ENCODE measurements at regions not wholly inside any gene's neighbourhood (a gene's known extent, or its start where the extent isn't known, plus 50 kb on each side); places are given as distances from the start of the nearest gene placed in this dataset.
A peak's percentile ranks its signal among the peaks of the same experiment; 100 is the strongest.

GRCh38 chr7:8822595-8822994, 389.2 kb downstream of the NXPH1 start:
- no peaks in the 10 kb centered on the region for H3K27me3 ChIP-seq (ENCODE audit: control insufficient read depth, insufficient read depth, low read length, poor library complexity, severe bottlenecking)
- no peak overlapping the region for H3K4me3 ChIP-seq (ENCODE audit: low read length)
- TF ChIP-seq CTCF (conservative IDR thresholded peaks at IDR 0.05), result no peak
- no peak overlapping the region for H3K27ac Mint-ChIP-seq
- DNase-seq, result no peak
- no peaks in the 10 kb centered on the region for H3K9me3 ChIP-seq (ENCODE audit: control insufficient read depth, low read length)
- no peaks in the 10 kb centered on the region for H3K4me1 Mint-ChIP-seq
- WGBS, 2 experiments (ENCODE audit: insufficient coverage in 1 of 2, insufficient read length in 1 of 2), result 86 to 94% methylated on average over 2 of the region's 2 CpGs
- no peaks in the 10 kb centered on the region for H3K36me3 Mint-ChIP-seq (ENCODE audit: low read depth)
- H3K4me3 Mint-ChIP-seq, result no peak overlapping the region
- H3K27ac ChIP-seq (ENCODE audit: low read depth, low read length), result no peak overlapping the region
- H3K27me3 Mint-ChIP-seq (ENCODE audit: insufficient read depth), result no peaks in the 10 kb centered on the region
- no peaks in the 10 kb centered on the region for H3K9me3 Mint-ChIP-seq
- no peaks in the 10 kb centered on the region for H3K4me1 ChIP-seq (ENCODE audit: control insufficient read depth, insufficient read depth, low read length)
- H3K9ac ChIP-seq (ENCODE audit: extremely low read depth, low read length, poor library complexity, severe bottlenecking), result no peak overlapping the region
- H3K36me3 ChIP-seq (ENCODE audit: control insufficient read depth, insufficient read depth, low read length), result no peaks in the 10 kb centered on the region

- no peak for DNase-seq
- Mint-ChIP-seq H3K9me3 (no peaks in the 10 kb centered on the region), H3K4me1 (no peaks in the 10 kb centered on the region), H3K36me3 (ENCODE audit: low read depth) (no peaks in the 10 kb centered on the region), H3K4me3 (no peak overlapping the region), H3K27me3 (ENCODE audit: insufficient read depth) (no peaks in the 10 kb centered on the region), H3K27ac (no peak overlapping the region)
- Histone ChIP-seq H3K9me3 (ENCODE audit: control insufficient read depth, low read length) (no peaks in the 10 kb centered on the region), H3K27me3 (ENCODE audit: control insufficient read depth, insufficient read depth, low read length, poor library complexity, severe bottlenecking) (no peaks in the 10 kb centered on the region), H3K9ac (ENCODE audit: extremely low read depth, low read length, poor library complexity, severe bottlenecking) (no peak overlapping the region), H3K36me3 (ENCODE audit: control insufficient read depth, insufficient read depth, low read length) (no peaks in the 10 kb centered on the region), H3K4me3 (ENCODE audit: low read length) (no peak overlapping the region), H3K4me1 (ENCODE audit: control insufficient read depth, insufficient read depth, low read length) (no peaks in the 10 kb centered on the region), H3K27ac (ENCODE audit: low read depth, low read length) (no peak overlapping the region)
- TF ChIP-seq CTCF (conservative IDR thresholded peaks at IDR 0.05), result peak; percentile 23
- WGBS, 2 experiments (ENCODE audit: insufficient coverage in 1 of 2, insufficient read length in 1 of 2), result 98 to 100% methylated on average over 2 of the region's 2 CpGs
These were observed 390.1 kb downstream of the NXPH1 start for GRCh38 chr7:8823486-8823885.

- no peak overlapping the region for H3K27ac Mint-ChIP-seq
- H3K4me3 Mint-ChIP-seq, result no peak overlapping the region
- Histone ChIP-seq H3K36me3 (ENCODE audit: control insufficient read depth, insufficient read depth, low read length) (no peaks in the 10 kb centered on the region), H3K9ac (ENCODE audit: extremely low read depth, low read length, poor library complexity, severe bottlenecking) (no peak overlapping the region), H3K4me3 (ENCODE audit: low read length) (no peak overlapping the region), H3K27me3 (ENCODE audit: control insufficient read depth, insufficient read depth, low read length, poor library complexity, severe bottlenecking) (no peaks in the 10 kb centered on the region), H3K9me3 (ENCODE audit: control insufficient read depth, low read length) (no peaks in the 10 kb centered on the region), H3K4me1 (ENCODE audit: control insufficient read depth, insufficient read depth, low read length) (no peaks in the 10 kb centered on the region), H3K27ac (ENCODE audit: low read depth, low read length) (no peak overlapping the region)
- H3K4me1 Mint-ChIP-seq, result no peaks in the 10 kb centered on the region
- no peaks in the 10 kb centered on the region for H3K27me3 Mint-ChIP-seq (ENCODE audit: insufficient read depth)
- DNase-seq, result no peak
- TF ChIP-seq CTCF (conservative IDR thresholded peaks at IDR 0.05), result no peak
- WGBS, 2 experiments (ENCODE audit: insufficient coverage in 1 of 2, insufficient read length in 1 of 2), result no CpG with 5 or more reads among the region's 1 CpG
- no peaks in the 10 kb centered on the region for H3K36me3 Mint-ChIP-seq (ENCODE audit: low read depth)
- no peaks in the 10 kb centered on the region for H3K9me3 Mint-ChIP-seq
These were observed 393.9 kb downstream of the NXPH1 start for GRCh38 chr7:8827329-8827728.
